Coronary artery (tissue), 2 donors: ENCODE measurements at regions not wholly inside any gene's neighbourhood (a gene's known extent, or its start where the extent isn't known, plus 50 kb on each side); places are given as distances from the start of the nearest gene placed in this dataset.
A peak's percentile ranks its signal among the peaks of the same experiment; 100 is the strongest.

ENCODE experiments used
- DNase-seq: peaks from one replicate; pipeline ENCODE4 v3.0.0-alpha.2; 2017; ENCODE audit warnings: low spot score
- H3K27ac ChIP-seq, 2 donors: fragments of 200-600 bp; sonication (generic); one replicate each; pipeline ENCODE4 v1.5.1; 2016 to 2019
- H3K4me3 ChIP-seq: fragments of 200-600 bp; sonication (generic); 2 replicates; pipeline ENCODE4 v1.5.1; 2016; ENCODE audit warnings: mild to moderate bottlenecking, moderate library complexity
- TF ChIP-seq, protein P1 (sequence below): fragments of 200-600 bp; sonication (generic); IDR thresholded peaks from one replicate; pipeline ENCODE4 v1.5.1; 2019; ENCODE audit warnings: antibody characterized with exemption

DNA sequence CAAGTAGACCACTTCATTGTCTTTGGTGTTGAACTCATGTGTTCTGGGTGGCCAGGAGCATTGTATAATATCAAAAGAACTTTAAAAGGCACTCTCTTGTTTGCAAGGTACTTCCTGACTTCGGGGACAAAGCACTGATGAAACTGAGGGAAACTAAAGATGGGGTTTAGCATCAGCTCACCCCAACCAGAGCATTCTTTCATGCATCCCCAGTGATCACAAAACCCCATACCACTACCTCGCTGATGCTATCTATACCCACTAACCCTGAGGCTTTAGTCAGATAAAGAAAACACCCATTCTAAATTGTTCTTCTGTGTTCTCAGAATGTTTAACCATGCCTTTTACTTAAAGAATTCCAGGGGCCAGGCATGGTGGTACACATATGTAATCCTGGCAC lies 94.5 kb upstream of the DOCK9 start:
- TF ChIP-seq, protein P1, sequence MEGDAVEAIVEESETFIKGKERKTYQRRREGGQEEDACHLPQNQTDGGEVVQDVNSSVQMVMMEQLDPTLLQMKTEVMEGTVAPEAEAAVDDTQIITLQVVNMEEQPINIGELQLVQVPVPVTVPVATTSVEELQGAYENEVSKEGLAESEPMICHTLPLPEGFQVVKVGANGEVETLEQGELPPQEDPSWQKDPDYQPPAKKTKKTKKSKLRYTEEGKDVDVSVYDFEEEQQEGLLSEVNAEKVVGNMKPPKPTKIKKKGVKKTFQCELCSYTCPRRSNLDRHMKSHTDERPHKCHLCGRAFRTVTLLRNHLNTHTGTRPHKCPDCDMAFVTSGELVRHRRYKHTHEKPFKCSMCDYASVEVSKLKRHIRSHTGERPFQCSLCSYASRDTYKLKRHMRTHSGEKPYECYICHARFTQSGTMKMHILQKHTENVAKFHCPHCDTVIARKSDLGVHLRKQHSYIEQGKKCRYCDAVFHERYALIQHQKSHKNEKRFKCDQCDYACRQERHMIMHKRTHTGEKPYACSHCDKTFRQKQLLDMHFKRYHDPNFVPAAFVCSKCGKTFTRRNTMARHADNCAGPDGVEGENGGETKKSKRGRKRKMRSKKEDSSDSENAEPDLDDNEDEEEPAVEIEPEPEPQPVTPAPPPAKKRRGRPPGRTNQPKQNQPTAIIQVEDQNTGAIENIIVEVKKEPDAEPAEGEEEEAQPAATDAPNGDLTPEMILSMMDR = no peak
- Histone ChIP-seq H3K4me3 (no peak overlapping the region), H3K27ac (no peak overlapping the region)
- DNase-seq = peak; percentile 26

DNA sequence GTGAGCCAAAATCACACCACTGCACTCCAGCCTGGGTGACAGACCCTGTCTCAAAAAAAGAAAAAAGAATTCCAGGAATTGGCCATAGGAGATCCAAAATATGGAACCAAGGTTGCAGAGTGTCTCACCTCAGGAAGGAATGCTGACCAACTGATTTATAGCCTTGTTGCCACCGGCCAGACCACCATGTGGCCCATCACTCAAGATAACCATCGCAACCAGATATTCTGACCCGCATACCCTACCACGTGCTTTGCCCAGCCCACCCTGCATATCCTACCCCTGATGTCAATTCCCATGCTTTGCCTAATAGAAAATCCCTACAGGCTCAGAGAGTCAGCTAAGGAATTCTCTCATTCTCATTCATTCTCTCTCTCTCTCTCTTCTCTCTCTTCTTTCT lies 95.1 kb upstream of the DOCK9 start:
- TF ChIP-seq, protein P1 = no peak
- Histone ChIP-seq H3K27ac (no peak overlapping the region), H3K4me3 (no peak overlapping the region)
- no peak for DNase-seq

GRCh38 chr13:99074693-99075092 lies 96.8 kb upstream of the DOCK9 start:
- DNase-seq = no peak
- Histone ChIP-seq H3K27ac (no peak overlapping the region), H3K4me3 (no peak overlapping the region)
- TF ChIP-seq, protein P1 = no peak

- peak; percentile 16 for DNase-seq
- TF ChIP-seq, protein P1 = no peak
- no peak overlapping the region for H3K4me3 ChIP-seq
- H3K27ac ChIP-seq = no peak overlapping the region
Observed at GRCh38 chr13:99075268-99076191, 97.7 kb upstream of the DOCK9 start.

- peak; percentile 31 for DNase-seq
- TF ChIP-seq, protein P1 = no peak
- no peak overlapping the region for H3K27ac ChIP-seq
- H3K4me3 ChIP-seq = no peak overlapping the region
Observed at GRCh38 chr13:99078017-99078771, 100.3 kb upstream of the DOCK9 start.

DNA sequence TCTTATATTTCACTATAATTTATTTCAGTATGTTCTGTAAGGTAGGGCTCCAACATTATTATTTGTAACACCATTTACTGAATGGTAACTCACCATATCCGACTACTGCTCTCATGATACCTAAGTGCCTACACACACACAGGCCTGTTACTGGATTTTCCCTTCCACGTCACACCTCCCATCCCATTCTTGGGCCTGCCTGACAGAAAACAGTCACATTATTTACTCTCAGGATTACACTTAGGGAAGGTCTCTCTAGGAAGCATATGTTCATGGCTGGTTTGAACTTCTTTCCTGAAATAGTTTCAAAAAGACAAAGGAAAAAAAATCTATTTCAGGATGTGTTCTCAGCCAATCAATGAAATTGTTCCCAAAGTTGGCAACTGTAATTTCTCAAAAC lies 102.3 kb upstream of the DOCK9 start:
- Histone ChIP-seq H3K4me3 (no peak overlapping the region), H3K27ac (no peak overlapping the region)
- DNase-seq = no peak
- TF ChIP-seq, protein P1 = no peak
